GM18507 (cell line): ENCODE measurements at regions not wholly inside any gene's neighbourhood (a gene's known extent, or its start where the extent isn't known, plus 50 kb on each side); places are given as distances from the start of the nearest gene placed in this dataset.

Experiments
- DNase-seq: peaks from one replicate; pipeline ENCODE4 v3.0.0; 2011; ENCODE audit warnings: low read depth; ENCODE audit not compliant: insufficient read length; ENCODE audit errors: extremely low spot score
- FAIRE-seq: peaks from 2 replicates; lab custom pipeline; 2011; peaks lifted over from hg19 to GRCh38; lab: Jason Lieb, UNC

GRCh38 chr22:47296405-47297260, 534.2 kb downstream of the TBC1D22A start:
- DNase-seq (no peak), FAIRE-seq (no peak)

- FAIRE-seq, result no peak
- DNase-seq, result no peak
Observed at GRCh38 chr22:47295982-47296381, 533.5 kb downstream of the TBC1D22A start.

GRCh38 chr22:47295226-47295901, 532.9 kb downstream of the TBC1D22A start:
- DNase-seq (no peak), FAIRE-seq (no peak)

- FAIRE-seq (no peak), DNase-seq (no peak)
Observed at GRCh38 chr22:47294576-47294975, 532.1 kb downstream of the TBC1D22A start.

GRCh38 chr22:47294222-47294532, 531.7 kb downstream of the TBC1D22A start:
- no peak for FAIRE-seq

GRCh38 chr22:47293368-47294221, 531.1 kb downstream of the TBC1D22A start:
- DNase-seq (no peak), FAIRE-seq (no peak)

More at GRCh38 chr22:47294222-47294532, 531.7 kb downstream of the TBC1D22A start:
- DNase-seq, result no peak

- no peak for FAIRE-seq
- DNase-seq, result no peak
Observed at GRCh38 chr22:47292546-47293320, 530.3 kb downstream of the TBC1D22A start.

- FAIRE-seq (no peak), DNase-seq (no peak)
Observed at GRCh38 chr22:47291565-47292495, 529.4 kb downstream of the TBC1D22A start.

- FAIRE-seq (no peak), DNase-seq (no peak)
Observed at GRCh38 chr22:47290706-47291430, 528.4 kb downstream of the TBC1D22A start.

GRCh38 chr22:47289336-47289985, 527.0 kb downstream of the TBC1D22A start:
- FAIRE-seq (no peak), DNase-seq (no peak)

GRCh38 chr22:47288680-47289079, 526.2 kb downstream of the TBC1D22A start:
- FAIRE-seq, result no peak

GRCh38 chr22:47287516-47287915, 525.1 kb downstream of the TBC1D22A start:
- no peak for FAIRE-seq

More at GRCh38 chr22:47288680-47289079, 526.2 kb downstream of the TBC1D22A start:
- no peak for DNase-seq

GRCh38 chr22:47286590-47286989, 524.1 kb downstream of the TBC1D22A start:
- FAIRE-seq, result no peak
- no peak for DNase-seq

More at GRCh38 chr22:47287516-47287915, 525.1 kb downstream of the TBC1D22A start:
- no peak for DNase-seq

- DNase-seq (no peak), FAIRE-seq (no peak)
Observed at GRCh38 chr22:47285981-47286380, 523.5 kb downstream of the TBC1D22A start.

GRCh38 chr22:47284822-47285221, 522.4 kb downstream of the TBC1D22A start:
- FAIRE-seq (no peak), DNase-seq (no peak)

GRCh38 chr22:47284360-47284759, 521.9 kb downstream of the TBC1D22A start:
- FAIRE-seq, result no peak
- no peak for DNase-seq

GRCh38 chr22:47283616-47284270, 521.3 kb downstream of the TBC1D22A start:
- no peak for FAIRE-seq
- DNase-seq, result no peak
